ENCODE measurements at regions not wholly inside any gene's neighbourhood (a gene's known extent, or its start where the extent isn't known, plus 50 kb on each side); places are given as distances from the start of the nearest gene placed in this dataset.

GRCh38 chr11:116595305-116595880 is 177.4 kb downstream of the BUD13 start:
- TF ChIP-seq NFIC (IDR thresholded peaks at IDR 0.05): no peak
- TF ChIP-seq TEAD4 (IDR thresholded peaks at IDR 0.05): no peak
- TF ChIP-seq, protein P1, sequence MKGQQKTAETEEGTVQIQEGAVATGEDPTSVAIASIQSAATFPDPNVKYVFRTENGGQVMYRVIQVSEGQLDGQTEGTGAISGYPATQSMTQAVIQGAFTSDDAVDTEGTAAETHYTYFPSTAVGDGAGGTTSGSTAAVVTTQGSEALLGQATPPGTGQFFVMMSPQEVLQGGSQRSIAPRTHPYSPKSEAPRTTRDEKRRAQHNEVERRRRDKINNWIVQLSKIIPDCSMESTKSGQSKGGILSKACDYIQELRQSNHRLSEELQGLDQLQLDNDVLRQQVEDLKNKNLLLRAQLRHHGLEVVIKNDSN (IDR thresholded peaks at IDR 0.05): no peak
- no peak for TF ChIP-seq TCF12 (IDR thresholded peaks at IDR 0.05; ENCODE audit: low read depth)

DNA sequence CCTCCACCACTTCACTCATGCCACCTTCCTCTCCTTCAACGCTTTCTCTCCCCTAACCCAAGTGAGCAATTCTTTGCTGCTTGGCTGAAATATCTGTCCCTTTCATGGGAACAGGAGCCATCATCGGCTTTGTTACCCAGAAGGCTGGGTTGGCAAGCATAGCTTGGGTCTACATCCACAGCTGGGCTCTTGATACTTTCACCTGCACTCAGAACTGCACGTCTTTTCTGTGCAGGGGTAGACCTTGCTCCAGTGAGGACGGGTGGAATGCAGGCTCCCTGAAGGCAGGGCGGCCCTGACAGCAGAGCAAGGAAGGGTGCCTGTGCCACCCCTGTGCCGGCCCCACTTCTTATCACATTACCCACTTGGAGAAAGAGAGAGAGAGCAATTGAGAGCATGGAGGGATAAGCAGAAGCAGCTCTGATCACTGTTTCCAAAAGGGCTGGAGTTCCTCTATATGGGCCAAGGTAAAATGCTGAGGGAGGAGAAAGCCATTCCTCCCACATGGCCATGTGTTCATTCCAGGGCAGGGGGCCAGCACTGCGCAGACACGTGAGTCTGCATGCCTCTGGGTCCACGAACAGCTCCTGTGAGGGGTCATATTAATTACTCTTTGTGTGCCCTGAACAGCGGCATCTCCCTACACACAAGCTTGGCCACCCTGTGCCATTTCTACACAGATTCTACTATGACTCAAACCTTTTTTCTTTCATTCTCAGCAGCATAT is 181.8 kb downstream of the BUD13 start:
- no peak for TF ChIP-seq TCF12 (IDR thresholded peaks at IDR 0.05; ENCODE audit: low read depth)
- no peak for TF ChIP-seq TAF1 (IDR thresholded peaks at IDR 0.05; ENCODE audit: low read depth)
- TF ChIP-seq RAD21 (IDR thresholded peaks at IDR 0.05; ENCODE audit: low read depth): no peak
- TF ChIP-seq FOXM1 (IDR thresholded peaks at IDR 0.05; ENCODE audit: borderline replicate concordance, low read depth): no peak
- TF ChIP-seq, protein P1 (IDR thresholded peaks at IDR 0.05): no peak
- TF ChIP-seq TEAD4 (IDR thresholded peaks at IDR 0.05): no peak
- TF ChIP-seq, protein P2, sequence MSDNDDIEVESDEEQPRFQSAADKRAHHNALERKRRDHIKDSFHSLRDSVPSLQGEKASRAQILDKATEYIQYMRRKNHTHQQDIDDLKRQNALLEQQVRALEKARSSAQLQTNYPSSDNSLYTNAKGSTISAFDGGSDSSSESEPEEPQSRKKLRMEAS (IDR thresholded peaks at IDR 0.05): no peak
- TF ChIP-seq CREB1 (IDR thresholded peaks at IDR 0.05; ENCODE audit: low read depth): no peak
- no peak for TF ChIP-seq EGR1 (IDR thresholded peaks at IDR 0.05)
- no peak for TF ChIP-seq NFIC (IDR thresholded peaks at IDR 0.05)
- no peak for TF ChIP-seq YY1 (IDR thresholded peaks at IDR 0.05; ENCODE audit: low read depth)
- no peak for TF ChIP-seq EP300 (IDR thresholded peaks at IDR 0.05; ENCODE audit: borderline replicate concordance)
- TF ChIP-seq, protein P3, sequence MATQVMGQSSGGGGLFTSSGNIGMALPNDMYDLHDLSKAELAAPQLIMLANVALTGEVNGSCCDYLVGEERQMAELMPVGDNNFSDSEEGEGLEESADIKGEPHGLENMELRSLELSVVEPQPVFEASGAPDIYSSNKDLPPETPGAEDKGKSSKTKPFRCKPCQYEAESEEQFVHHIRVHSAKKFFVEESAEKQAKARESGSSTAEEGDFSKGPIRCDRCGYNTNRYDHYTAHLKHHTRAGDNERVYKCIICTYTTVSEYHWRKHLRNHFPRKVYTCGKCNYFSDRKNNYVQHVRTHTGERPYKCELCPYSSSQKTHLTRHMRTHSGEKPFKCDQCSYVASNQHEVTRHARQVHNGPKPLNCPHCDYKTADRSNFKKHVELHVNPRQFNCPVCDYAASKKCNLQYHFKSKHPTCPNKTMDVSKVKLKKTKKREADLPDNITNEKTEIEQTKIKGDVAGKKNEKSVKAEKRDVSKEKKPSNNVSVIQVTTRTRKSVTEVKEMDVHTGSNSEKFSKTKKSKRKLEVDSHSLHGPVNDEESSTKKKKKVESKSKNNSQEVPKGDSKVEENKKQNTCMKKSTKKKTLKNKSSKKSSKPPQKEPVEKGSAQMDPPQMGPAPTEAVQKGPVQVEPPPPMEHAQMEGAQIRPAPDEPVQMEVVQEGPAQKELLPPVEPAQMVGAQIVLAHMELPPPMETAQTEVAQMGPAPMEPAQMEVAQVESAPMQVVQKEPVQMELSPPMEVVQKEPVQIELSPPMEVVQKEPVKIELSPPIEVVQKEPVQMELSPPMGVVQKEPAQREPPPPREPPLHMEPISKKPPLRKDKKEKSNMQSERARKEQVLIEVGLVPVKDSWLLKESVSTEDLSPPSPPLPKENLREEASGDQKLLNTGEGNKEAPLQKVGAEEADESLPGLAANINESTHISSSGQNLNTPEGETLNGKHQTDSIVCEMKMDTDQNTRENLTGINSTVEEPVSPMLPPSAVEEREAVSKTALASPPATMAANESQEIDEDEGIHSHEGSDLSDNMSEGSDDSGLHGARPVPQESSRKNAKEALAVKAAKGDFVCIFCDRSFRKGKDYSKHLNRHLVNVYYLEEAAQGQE (IDR thresholded peaks at IDR 0.05; ENCODE audit: low read depth): no peak
- TF ChIP-seq ZBTB7A (IDR thresholded peaks at IDR 0.05; ENCODE audit: low read depth): no peak
- no peak for TF ChIP-seq CEBPB (IDR thresholded peaks at IDR 0.05)

GRCh38 chr11:116589402-116589801 is 183.4 kb downstream of the BUD13 start:
- TF ChIP-seq TEAD4 (IDR thresholded peaks at IDR 0.05): no peak
- TF ChIP-seq EP300 (IDR thresholded peaks at IDR 0.05; ENCODE audit: borderline replicate concordance): no peak
- TF ChIP-seq EGR1 (IDR thresholded peaks at IDR 0.05): no peak
- TF ChIP-seq, protein P2 (IDR thresholded peaks at IDR 0.05): no peak
- no peak for TF ChIP-seq TAF1 (IDR thresholded peaks at IDR 0.05; ENCODE audit: low read depth)
- TF ChIP-seq FOXM1 (IDR thresholded peaks at IDR 0.05; ENCODE audit: borderline replicate concordance, low read depth): no peak
- no peak for TF ChIP-seq YY1 (IDR thresholded peaks at IDR 0.05; ENCODE audit: low read depth)
- no peak for TF ChIP-seq RAD21 (IDR thresholded peaks at IDR 0.05; ENCODE audit: low read depth)
- no peak for TF ChIP-seq TCF12 (IDR thresholded peaks at IDR 0.05; ENCODE audit: low read depth)
- no peak for TF ChIP-seq ZBTB7A (IDR thresholded peaks at IDR 0.05; ENCODE audit: low read depth)
- no peak for TF ChIP-seq NFIC (IDR thresholded peaks at IDR 0.05)
- TF ChIP-seq, protein P3 (IDR thresholded peaks at IDR 0.05; ENCODE audit: low read depth): no peak
- no peak for TF ChIP-seq CEBPB (IDR thresholded peaks at IDR 0.05)
- TF ChIP-seq, protein P1 (IDR thresholded peaks at IDR 0.05): no peak

- TF ChIP-seq TCF12 (IDR thresholded peaks at IDR 0.05; ENCODE audit: low read depth) (no peak), EP300 (IDR thresholded peaks at IDR 0.05; ENCODE audit: borderline replicate concordance) (no peak)
Observed at GRCh38 chr11:116586392-116586791, 186.4 kb downstream of the BUD13 start.

DNA sequence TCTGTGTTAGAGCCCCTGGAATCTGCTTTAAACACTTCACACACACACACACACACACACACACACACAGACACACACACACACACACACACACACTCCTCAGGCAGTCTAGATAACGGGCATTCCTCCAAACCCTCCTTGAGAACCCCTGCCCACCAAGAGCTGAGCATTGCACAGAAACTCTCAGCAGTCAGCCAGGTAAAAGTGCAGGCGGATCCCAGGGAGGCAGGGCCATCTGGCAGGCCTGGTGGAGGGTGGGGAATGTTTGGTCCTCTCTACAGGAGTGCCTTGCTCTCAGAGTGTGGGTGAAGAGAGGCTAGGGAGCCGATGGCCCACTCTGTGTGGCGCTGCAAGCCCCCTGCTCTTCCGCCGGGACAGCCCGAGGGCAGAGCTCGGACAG is 190.2 kb downstream of the BUD13 start:
- TF ChIP-seq NFIC (IDR thresholded peaks at IDR 0.05): no peak
- TF ChIP-seq TCF12 (IDR thresholded peaks at IDR 0.05; ENCODE audit: low read depth): no peak
- TF ChIP-seq TEAD4 (IDR thresholded peaks at IDR 0.05): no peak
- TF ChIP-seq TAF1 (IDR thresholded peaks at IDR 0.05; ENCODE audit: low read depth): no peak
- TF ChIP-seq, protein P1 (IDR thresholded peaks at IDR 0.05): no peak
- no peak for TF ChIP-seq RAD21 (IDR thresholded peaks at IDR 0.05; ENCODE audit: low read depth)
- TF ChIP-seq, protein P2 (IDR thresholded peaks at IDR 0.05): no peak
- TF ChIP-seq FOXM1 (IDR thresholded peaks at IDR 0.05; ENCODE audit: borderline replicate concordance, low read depth): no peak

All from Ishikawa (cell line).